Activated CD4-positive, alpha-beta T cell treated with anti-CD3 and anti-CD28 coated beads for 24 hours (primary cell): ENCODE measurements at regions not wholly inside any gene's neighbourhood (a gene's known extent, or its start where the extent isn't known, plus 50 kb on each side); places are given as distances from the start of the nearest gene placed in this dataset.
A peak's percentile ranks its signal among the peaks of the same experiment; 100 is the strongest.

Experiments used
- DNase-seq, 2 donors: peaks; one replicate each; pipeline ENCODE4 v3.0.0-alpha.2; 2020; ENCODE audit warnings: low read depth in 2 of 2

DNA sequence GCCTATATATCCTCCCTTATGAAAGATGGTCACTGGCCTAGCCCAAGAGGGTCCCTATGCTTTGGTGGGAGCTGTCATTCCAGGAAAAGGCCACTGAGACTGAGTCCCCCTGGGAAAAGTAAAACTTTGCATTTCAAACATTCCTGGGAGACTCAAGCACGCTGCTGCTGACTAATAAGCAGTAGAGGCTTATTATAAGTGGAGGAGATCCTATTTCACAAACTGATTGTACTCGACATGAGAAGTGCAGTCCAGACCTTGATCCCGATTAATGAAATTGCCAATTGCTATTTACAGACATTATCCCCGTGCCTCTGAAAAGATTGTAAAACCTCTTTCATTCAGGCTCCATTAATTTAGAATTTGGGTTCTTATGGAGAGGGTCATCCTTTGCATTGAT is 96.6 kb downstream of the EMP1 start:
- DNase-seq = no peak

DNA sequence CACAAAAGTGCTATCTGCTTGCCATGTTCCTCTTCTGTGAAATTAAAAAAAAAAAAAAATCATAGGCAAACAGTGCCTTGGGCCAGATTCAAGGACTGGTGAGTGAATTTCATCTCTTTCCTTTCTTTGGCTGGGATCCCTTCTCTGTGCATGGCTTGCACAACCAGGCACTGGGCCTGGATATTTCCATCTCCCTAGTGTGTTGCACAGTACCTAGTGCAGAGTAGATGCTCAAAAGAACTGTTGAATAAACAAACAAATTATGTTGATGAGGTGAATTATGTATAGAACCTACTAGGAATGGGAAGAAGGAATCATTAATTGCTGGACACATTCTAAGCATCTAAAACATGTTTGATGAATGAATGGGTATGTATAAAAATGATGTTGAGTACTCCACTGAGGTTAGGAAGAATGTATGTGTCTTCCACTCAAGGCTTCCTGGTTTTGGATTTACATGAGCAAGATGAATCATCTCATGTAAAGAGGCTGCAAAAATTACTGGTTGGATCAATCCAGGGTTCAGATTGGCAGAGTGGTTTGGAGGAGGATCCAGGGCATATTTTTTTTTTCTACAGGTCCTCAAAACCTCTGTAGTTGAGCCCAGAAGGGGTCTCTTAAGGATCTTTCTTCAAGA is 93.2 kb downstream of the EMP1 start:
- DNase-seq = no peak

DNA sequence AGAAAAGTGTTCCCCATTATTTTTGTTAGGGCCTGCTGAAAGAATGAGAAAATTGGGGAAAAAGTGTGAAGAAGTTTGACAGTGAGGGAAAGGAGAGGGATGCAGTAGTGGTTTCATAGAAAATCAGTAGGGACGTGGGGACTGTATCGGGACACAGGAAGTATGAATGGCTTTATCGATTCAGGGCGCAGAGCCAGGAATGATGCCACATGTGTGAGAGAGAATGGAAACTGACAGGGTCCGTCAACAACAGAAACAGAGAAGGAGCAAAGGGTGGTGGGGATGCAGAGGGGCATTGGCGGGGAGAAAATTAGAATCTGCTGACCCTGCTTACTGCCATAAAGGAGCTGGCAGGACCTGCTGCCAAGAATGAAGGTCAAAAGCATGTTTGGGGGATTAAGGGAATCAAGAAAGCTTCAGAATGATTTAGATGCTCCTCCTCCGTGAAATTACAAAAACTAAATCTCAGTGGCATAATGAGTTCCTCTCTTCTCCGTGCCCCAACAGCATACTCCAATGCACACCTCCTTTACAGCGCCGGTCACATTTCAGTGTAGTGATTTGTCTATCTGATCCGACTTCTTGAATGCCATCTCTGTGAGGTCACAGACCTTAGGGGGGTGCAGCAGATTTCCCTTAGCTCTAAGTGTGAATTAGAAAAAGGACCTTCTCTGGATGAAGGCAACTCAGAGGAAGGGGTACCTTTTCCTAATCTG is 92.6 kb downstream of the EMP1 start:
- DNase-seq = no peak

DNA sequence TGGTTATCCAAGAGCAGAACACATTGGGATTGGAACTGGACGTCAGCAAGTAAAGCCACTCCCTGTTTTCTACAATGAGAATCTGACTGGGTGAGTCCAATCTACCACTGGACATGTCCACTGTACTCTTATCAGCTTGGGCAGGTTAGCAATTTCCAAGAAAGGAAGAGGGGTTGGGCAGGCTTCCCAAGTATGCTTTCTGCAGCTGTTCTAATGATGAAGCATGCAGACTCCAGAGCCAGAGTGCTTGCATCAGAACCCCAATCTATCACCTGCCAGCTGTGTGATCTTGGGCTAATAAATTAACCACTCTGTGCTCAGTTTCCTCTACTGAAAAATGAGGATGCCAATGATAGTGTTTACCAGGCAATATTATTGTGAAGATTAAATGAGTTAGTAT is 92.0 kb downstream of the EMP1 start:
- no peak for DNase-seq

DNA sequence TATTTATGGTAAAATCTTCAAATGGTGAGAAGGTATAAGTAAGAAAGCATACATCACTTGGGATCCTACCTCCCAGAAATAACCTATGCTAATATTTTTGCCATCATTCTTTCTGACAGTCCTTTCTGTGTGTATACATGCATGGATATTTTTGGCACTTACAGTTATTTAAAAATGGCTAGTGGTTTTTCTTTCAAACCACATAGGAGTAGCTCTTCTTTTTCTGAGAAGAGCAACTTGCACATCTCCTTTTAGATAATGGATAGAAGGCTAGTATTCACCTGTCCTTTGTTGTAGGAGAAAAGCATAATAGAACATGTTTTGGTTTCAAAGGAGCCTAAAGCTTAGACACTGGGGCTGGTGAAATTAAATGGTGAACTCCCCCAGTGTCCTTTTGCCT is 87.3 kb downstream of the EMP1 start:
- DNase-seq = no peak

DNA sequence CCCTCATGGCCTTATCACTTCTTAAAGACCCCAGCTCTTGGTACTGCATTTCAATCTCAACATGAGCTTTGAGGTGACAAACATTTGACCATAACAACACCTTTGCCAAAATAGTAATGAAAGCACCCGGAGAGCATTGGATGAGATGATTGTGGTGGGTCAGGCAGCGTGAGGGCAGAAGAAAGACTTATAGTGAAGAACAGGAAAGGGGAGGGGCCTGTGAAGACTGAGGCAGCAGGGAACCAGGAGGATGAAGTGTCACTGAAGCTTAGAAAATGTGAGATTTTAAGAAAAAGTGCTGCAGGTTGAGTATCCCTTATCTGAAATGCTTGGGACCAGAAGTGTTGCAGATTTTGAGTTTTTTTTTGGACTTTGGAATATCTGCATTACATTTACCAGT is 86.3 kb downstream of the EMP1 start:
- DNase-seq = no peak

DNA sequence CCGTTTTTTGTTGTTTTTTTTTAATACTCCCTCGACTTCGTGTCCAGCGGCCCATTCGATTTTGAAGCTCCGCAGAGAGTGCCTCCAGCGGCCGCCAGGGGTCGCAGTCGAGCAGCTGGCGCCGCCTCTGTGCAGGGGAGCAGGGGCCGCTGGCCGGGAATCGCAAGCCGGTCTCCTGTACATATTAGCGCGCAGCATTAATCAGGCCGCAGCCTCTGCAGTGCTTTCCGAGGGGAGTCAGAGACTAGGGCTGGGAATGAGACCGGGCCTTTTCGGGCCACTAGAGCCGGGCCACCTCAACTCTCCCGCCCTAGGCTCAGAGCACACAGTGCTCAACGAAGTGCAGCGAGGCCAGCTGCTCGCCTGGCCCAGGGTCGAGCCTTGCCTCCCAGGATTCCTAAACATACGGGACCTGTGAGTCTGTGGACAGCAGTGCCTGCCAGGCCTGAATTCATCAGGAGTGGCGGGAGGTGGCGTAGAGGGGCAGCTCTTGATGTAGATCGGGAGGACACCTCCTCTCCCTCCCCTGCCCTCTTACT is 81.8 kb downstream of the EMP1 start:
- DNase-seq = peak; percentile 43 to 48

DNA sequence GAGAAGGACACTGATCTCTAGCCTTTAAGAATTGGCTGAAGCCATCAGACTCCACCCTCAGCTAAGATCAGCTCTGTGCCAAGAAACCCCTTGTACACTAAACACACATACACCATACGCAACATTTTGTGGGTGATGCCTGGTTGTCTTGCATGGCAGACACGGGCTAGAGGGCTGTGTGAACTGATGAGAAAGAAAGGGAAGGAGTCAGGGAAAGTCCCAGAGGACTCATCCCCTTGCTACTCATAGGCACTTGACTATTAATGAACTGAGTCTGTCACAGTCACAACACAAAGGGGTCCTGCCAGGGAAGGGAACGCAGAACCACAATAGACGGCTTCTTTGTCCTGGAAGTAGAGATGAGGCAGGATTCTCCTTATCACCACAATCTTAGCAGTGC is 80.8 kb downstream of the EMP1 start:
- DNase-seq = no peak

DNA sequence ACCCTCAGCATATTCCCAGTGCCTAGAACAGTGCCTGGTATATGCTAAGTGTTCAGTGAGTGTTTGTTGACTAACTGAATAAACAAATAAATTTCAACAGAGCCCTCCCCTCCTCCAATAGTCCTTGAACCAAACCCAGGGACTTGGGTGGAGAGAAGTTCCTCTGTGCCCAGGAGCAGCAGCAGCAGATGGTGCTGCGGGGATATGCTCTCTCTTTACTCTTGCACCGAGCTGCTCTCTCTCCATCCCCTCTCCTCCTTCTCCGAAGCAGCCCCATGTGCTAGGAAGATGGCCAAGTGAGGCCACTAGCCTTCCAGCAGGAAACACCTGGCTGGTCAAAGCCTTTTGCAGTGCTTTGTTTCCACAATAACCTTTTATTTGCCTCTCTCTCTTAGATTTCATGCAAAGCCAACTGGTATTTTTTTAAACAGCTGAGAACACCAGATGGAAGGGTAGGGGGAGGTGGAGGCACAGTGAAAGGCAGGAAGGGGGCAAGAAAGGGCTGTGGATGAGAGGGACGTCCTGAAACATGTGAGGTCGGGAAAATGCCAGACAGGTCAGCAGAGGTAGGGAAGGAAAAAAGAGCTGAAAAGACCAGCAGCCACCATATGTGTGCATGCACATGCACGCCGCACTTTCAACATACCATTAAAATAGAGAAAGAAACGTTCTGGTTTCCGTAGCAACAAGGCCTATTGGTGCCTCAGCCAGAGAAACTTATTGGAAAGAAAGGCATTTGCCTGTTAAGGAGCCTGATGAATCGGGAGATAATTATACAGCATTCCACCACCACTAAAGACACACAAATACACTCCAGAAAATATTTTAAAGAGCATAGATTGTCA is 78.9 kb downstream of the EMP1 start:
- no peak for DNase-seq

DNA sequence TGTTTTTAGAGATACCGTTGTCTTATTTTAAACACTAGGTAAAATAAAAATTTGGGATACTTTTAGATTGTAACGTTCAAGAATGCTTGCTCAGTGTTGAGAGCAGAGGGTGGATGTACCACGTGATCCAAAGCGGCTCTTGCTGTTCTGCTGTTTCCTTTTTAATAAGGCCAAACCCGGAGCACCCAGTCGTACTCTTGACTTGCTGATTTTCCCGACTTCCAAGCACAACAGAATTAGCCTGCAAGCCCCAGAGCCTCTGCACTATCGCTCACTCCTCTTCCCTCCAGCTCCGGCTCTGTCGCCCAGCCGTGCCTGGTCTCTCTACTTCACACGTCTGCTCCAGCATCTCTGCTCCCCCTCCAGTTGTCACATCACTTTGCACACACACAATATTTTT is 77.3 kb downstream of the EMP1 start:
- no peak for DNase-seq

DNA sequence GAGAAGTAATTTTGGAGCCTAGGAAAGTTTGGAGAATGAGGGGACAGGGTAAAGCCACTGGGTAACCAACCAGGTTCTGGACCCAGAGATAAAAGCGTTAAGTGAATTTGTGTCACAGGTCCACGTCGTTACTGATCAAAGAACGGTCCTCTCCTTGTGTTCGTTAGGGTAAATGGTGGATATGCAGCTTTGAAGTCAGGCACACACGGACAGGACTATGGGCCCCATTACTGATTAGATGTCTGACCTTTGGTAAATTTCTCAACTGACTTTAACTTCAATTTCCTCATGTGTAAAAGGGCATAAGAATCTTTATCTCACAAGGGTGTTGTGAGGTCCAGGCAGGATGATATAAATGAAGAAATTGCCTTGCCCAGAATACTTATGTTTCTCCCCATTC is 76.6 kb downstream of the EMP1 start:
- DNase-seq = no peak

DNA sequence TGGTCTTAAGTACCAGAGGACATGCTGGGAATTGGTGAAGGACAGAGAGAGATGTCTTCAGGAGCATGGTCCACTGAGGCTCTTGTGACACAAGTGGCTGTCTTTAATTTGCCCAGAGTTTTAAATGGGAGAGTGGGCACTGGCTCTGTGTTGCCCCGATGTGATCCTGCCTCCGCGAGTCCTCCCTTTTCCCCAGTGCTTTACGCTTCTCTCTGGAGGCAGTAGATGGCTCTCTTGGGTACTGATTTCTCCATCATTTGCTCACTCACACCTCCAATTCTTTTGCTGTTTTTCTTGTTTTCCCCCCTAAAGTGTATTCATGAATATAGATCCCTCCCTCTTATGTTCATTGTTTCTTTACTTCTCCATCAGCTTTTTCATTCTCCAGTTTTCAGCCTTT is 74.3 kb downstream of the EMP1 start:
- DNase-seq = no peak
